HG03045 (cell line): ENCODE measurements at regions not wholly inside any gene's neighbourhood (a gene's known extent, or its start where the extent isn't known, plus 50 kb on each side); places are given as distances from the start of the nearest gene placed in this dataset.
"Not testable (repeated sequence)": the region's sequence is repeated elsewhere in the genome, so short reads cannot be mapped to it uniquely, and the experiment has no call there.

ENCODE experiments used
- ATAC-seq: cut with Tn5 transposase; IDR thresholded peaks from one replicate; pipeline ENCODE4 v1.9.1; 2021; ENCODE audit warnings: mild to moderate bottlenecking, moderate library complexity; ENCODE audit not compliant: unreplicated experiment

- ATAC-seq = no peak
These were observed 151.5 kb upstream of the C2CD4B start for GRCh38 chr15:62316413-62317060.

DNA sequence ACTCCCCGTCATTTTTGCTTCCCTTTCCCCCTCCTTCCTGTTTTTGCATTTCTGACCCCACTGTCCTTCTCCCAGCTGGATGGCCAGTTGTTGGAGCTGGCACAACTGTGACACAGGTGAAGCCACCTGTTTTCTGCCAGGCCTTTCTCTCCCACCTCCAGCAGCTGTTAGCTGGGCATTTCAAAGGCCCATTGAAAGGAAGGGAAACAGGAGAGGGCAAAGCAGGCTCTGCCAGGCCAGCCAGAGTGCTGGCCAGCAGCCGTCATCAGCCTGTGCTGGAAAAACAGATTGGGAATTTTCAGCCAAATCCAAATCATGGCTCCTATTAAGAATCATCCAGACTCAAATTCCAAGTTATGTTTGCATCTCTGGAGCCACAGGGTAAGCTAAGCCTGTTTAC is 155.2 kb upstream of the C2CD4B start:
- no peak for ATAC-seq

DNA sequence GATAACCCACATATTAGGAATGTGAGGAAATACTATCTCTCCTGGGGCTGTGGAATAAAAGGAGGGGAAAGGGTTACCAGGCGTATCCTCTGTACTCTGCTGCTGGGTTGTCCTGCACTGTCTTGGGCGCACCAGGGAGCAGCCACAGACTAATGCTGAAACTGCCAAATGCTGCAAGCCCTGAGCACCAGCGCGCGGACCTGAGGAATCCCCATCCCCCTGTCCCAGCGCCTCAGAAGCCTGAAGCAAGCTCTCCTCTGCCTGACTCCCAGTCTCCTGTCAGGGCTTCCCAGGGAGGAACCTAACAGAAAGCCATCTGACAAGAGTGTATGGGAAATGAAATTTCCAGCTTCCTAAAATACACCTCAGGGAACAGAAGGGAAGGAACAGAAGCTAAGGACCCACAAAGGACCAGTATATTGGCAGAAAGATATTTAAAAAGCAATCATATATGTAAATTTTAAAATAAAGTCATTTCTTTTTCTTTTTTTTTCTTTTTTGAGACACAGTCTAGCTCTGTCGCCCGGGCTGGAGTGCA is 158.3 kb upstream of the C2CD4B start:
- no peak for ATAC-seq

GRCh38 chr15:62324382-62324781 is 159.3 kb upstream of the C2CD4B start:
- ATAC-seq = no peak

- ATAC-seq = no peak
These were observed 160.5 kb upstream of the C2CD4B start for GRCh38 chr15:62325597-62325996.

DNA sequence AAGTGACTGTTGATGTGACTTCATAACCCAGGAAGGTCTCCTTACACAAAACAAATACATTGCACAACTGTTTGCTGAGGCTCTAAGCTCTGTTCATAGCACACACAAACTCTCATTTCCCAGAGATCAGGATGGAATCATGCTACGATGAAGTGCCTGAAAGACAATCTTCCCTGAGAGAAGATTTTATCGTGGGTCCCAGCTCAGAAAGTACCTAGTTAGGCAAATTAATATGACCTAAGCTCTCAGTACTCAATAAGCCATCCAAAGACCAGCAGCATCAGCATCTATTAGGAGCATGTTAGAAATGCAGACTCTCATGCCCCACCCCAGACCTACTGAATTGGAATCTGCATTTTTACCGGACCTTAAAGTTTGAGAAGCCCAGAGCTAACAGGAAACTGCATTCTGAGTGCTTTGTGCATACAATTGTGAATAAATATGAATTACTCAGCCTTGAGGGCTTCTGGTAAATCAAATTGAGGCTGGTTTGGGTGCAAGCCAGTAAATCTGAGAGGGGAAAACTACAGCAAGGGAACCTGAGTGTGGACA is 161.5 kb upstream of the C2CD4B start:
- ATAC-seq = no peak

GRCh38 chr15:62327406-62327805 is 162.3 kb upstream of the C2CD4B start:
- no peak for ATAC-seq

DNA sequence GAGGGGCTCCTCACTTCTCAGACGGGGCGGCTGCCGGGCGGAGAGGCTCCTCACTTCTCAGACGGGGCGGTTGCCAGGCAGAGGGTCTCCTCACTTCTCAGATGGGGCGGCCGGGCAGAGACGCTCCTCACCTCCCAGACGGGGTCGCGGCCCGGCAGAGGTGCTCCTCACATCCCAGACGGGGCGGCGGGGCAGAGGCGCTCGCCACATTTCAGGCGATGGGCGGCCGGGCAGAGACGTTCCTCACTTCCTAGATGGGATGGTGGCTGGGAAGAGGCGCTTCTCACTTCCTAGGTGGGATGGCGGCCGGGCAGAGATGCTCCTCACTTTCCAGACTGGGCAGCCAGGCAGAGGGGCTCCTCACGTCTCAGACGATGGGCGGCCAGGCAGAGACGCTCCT is 167.4 kb upstream of the C2CD4B start:
- not testable (repeated sequence) for ATAC-seq

DNA sequence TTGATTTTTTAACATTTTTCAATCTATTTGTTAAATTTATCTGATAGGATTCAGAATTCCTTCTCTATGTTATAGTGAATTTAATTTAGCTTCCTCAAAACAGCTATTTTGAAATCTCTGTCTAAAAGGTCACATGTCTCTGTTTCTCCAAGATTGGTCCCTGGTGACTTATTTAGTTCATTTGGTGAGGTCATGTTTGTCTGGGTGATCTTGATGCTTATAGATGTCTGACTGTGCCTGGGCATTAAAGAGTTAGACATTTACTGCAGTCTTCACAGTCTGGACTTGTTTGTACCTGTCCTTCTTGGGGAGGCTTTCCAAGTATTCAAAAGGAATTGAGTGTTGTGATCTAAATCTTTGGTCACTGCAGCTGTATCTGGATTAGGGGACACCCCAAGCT is 169.5 kb upstream of the C2CD4B start:
- no peak for ATAC-seq

DNA sequence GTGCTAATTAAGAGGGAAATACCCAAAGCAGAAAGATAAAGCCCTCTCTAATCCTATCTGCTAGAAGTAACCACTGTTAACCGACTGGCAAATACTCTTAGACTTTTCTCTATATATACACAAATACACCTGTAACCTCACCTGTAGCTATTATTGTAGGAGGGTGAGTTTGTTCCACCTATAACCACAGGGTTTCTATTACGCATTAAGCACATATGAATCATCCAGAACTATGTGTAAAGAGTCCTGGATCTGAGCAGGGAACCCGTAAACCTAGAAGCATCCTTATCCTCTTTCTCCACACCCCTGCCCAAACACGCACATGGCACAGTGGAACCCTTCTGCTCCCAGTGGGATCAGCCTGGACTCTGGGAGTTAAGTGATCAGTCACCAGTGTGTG is 172.8 kb upstream of the C2CD4B start:
- no peak for ATAC-seq

DNA sequence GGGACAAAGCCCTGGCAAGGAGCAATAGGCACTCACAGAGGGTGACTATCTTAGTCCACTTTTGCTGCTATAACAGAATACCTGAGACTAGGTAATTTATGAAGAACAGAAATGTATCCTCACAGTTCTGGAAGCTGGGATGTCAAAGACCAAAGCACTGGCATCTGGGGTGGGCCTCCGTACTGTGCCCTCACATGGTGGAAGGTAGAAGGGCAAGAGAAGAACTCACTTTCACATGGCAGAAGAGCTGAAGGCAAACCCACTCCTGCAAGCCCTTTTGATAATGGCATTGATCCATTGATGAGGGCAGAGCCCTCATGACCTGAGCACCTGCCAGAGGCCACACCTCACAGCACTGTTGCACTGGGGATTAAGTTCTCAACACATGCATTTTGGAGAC is 173.4 kb upstream of the C2CD4B start:
- no peak for ATAC-seq

DNA sequence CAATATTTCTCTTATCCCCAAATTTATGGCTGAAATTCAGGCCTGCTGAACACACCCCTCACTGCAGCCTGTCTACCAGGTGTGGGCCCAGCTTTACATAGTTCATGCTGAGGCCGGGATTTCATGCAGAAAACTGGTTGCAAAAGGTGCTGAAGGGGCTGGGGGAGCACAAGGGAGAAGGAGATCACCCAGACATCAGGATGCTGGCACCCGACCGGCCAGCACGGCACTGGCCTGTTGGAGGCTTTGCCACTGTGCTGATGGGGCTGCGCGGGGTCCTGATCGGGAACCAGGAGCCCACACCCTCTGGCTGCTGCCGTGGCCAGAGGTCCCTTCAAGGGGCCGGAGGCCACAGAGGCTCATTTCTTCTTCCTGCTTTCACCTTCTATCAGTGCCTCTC is 177.9 kb upstream of the C2CD4B start:
- ATAC-seq = no peak

DNA sequence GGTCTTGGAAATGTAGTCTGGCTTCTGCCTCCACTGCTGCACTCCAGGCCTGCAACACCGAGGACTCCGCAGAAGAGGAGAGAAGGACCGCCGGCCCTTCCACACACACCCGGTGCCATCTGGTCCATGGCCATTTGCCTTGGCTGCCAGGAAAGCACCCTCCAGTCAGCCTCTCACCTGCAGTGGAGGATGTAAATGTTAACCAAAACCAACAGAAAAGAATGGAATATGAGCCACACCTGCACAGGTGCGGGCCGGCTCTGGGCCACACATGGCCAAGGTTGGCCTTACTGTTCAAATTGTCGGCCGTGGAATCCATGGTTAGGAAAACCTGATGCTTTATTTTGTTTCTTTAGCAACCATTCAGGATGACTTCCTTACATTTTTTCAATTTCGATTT is 178.3 kb upstream of the C2CD4B start:
- ATAC-seq = no peak

DNA sequence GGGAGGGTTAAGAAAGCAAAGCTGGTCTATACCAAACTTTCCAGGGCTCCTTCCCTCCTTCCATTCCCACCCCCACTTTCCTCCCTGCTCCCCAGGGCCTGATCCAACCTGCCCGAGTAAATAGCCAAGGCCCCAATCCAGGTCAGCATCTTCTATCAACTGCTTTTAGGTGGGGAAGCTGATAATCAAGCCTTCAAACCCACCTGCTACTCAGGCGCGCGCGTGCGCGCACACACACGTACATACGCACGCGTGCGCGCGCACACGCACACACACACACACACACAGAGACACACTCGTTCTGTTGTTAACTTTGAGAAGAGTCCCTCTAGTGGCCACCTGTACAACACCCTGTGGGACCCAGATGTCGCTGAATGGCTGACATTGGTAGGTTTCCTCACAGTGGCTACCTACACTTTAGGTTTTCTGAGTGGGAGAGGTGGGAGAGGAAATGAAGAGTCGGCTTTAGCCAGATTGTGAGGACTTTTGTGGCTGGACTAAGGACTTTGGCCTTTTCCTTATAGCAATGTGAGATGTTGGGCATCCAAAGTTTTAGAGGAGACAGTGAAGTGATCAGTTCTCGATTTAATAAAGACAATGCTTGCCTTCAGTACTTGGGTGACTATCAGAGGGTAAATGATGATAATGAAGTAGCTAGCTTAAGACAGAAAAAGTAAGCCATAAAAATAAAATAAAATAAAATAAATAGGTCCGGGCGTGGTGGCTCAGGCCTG is 179.9 kb upstream of the C2CD4B start:
- no peak for ATAC-seq

DNA sequence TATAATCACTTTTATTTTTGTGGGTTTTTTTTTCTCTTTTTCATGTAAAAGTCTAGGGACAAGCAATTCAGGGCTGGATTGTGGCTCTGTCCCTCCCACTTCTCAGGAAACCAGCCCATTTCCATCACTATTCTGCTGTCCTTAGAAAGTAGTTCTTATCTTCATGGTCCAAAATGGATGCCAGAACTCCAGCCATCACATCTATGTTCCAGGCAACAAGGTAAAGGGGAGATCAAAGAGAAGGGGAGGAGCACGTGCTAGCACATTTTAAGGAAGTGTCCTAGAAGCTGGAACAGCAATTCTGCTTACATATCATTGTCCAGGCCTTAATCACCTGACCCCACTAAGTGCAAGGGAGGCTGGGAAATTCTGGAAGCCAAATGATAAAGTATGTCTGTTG is 181.1 kb upstream of the C2CD4B start:
- ATAC-seq = no peak

DNA sequence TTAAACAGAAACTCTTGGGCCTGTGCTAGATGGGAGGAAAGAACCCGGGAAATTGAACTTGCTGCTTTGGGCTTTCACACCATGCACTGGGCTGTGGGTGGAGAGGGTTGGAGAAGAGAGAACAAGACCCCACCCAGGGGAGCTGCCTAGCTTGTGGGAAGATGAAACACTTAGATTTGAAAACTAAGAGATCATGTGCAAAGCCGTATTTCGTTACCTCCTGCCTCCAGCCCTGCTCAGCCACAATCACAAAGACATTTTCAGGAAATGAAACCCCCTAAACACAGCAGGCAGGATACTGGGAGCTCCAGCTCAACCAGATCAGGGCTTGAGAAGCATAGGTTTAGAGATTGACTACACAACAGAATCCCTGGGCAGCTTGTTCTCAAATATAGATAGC is 183.0 kb upstream of the C2CD4B start:
- no peak for ATAC-seq

DNA sequence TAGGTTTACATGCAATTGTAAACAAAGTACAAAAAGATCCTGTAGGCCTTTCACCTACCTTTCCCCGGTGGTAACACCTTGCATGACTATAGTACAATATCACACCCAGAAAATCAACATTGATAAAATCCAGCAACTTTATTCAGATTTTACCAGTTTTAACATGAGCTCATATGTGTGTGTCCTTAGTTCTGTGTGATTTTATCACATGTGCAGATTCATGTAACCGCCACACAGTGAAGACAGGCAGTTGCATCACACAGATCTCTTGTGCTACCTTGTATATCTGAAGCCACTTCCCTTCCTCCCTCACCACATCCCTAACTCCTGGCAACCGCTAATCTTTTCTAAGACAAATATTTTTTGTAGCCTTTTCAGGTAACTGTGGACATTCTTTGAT is 183.5 kb upstream of the C2CD4B start:
- no peak for ATAC-seq

- no peak for ATAC-seq
These were observed 187.7 kb upstream of the C2CD4B start for GRCh38 chr15:62352817-62353216.

DNA sequence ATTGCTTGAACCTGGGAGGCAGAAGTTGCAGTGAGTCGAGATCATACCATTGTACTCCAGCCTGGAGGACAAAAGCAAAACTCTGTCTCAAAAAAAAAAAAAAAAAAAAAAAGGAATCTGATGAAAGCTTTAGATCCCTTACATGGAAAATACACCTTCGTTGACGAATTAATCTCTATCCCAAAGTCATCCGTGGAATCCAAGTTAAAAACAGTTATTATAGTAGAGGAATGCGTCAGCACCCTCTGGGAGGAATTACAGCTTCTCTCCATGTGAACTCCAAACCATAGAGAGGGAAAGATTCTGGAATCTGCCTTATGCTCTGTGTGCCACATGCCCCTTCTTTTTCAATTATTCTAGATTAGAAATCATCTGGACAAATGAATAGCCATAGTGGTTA is 192.3 kb upstream of the C2CD4B start:
- no peak for ATAC-seq

DNA sequence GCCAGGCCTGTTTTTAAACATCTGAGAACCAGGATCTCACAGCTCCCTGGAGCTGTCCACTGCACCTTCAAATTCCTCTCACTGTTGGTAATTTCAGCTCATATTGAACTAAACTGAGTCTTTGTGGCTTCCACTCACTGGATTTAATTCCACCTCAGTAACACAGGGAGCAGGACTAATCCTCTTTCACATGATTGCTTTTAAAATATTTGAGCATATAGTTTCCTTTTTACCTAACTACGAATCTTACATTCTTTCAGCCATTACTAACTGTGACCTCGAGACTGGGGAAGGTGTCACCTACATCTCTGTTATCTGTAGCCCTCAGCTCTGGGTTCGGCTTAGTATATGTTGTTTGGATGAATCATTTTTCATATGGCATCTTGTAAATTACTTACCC is 194.3 kb upstream of the C2CD4B start:
- ATAC-seq = no peak

DNA sequence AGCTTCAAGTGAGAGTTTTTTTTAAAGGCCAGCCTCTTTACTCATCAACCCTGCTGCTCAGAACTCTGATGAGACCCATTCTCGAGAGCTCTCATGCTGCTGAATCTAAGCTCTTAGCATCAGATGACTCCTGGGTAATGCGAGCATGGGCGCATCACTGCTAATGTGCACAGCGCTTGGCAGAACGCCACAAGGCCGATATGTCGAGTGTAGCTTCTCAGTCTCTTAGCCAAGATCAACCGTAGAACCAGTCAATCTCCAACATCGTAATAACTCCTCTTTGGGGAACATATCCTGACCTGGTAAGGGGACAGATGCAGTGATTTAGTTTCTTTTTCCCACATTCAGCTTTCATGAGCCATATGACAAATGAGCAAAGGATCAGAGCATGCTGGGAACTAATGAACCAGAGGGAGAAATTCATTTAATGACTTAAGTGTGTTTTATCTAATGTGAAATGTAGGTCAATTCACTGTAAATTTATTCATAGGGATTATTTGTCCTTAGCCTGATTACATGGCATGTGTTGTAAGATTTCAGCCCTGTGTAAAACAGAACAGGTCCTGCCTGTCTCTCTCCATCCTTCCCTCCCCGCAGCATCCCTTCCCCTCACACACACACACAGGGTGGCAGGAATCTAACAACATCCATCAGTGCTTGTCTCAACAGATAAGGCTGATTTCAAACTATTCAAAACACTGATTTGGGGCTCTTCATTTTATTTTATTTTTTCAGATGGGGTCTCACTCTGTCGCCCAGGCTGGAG is 195.4 kb upstream of the C2CD4B start:
- no peak for ATAC-seq

DNA sequence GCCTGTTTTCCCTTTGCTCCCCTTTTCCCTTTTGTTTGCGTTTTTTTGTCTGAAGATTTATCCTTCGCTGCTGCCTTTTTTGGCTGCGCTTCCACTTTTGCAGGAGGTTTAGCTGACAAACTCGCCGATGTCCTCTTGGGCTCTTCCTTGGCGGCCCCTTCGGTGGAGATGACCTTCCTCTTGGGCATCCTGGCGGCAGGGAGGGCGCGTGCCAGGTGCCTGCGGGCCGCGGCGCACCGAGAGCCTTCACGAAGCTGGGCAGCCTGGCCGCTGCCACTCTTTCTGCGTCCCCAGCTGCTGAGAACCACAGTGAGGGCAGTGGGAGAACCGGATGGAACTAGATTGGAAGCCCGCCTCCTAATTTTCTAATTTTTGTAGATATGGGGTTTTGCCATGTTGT is 197.1 kb upstream of the C2CD4B start:
- no peak for ATAC-seq
